ENCODE measurements at regions not wholly inside any gene's neighbourhood (a gene's known extent, or its start where the extent isn't known, plus 50 kb on each side); places are given as distances from the start of the nearest gene placed in this dataset.
"Not testable (repeated sequence)": the region's sequence is repeated elsewhere in the genome, so short reads cannot be mapped to it uniquely, and the experiment has no call there.

DNA sequence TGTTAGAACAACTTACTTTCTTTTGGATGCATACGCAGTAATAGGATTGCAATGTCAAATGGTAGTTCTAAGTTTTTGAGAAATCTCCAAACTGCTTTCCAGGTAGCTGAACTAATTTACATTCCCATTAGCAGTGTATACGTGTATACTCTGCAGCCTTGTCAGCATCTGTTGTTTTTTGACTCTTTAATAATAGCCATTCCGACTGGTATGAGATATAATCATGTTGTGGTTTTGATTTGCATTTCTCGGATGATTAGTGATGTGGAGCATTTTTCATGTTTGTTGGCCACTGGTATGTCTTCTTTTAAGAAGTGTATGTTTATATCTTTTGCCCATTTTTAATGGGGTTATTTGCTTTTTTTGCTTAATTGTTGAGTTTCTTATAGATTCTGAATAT is 76.9 kb upstream of the HNRNPA1L2 start:
- intact Hi-C loops (cut with DNase I); DNase-seq: not testable (repeated sequence)

DNA sequence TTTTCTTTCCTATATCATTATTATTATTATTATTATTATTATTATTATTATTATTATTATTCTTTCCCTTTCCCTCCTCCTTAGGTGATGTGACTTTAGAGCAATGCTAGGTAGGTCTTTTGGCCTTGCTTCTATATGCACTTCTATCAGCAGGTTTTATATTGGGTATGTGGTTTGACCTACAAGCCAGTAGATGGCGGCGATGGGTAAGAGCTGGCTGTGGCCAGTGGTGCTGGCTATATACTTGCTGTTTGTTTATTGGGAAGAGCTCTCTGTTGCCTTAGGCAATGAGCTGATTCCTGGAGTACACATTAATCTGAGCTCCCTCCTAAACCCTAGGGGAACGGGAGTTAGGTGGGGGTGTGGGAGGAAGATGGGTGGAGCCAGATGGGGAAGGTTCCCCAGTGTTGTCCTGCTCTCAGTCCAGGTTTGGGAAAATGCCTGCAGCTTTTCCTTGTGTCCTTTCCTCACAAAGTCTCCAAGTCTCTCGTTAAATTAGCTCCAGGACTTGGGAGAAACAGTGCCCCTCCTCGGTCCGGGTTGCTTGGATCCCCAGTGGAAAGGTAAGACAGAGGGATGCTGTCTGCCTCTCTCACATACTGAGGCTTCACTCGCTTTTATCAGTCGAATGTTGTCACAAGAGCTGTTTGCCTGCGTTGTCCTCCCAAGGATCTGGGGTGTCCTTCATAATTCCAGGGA is 72.2 kb upstream of the HNRNPA1L2 start:
- intact Hi-C loops (cut with DNase I) = not testable (repeated sequence)
- peak in 32 of 42 donors; percentile 3 to 59 (median 29) for DNase-seq

DNA sequence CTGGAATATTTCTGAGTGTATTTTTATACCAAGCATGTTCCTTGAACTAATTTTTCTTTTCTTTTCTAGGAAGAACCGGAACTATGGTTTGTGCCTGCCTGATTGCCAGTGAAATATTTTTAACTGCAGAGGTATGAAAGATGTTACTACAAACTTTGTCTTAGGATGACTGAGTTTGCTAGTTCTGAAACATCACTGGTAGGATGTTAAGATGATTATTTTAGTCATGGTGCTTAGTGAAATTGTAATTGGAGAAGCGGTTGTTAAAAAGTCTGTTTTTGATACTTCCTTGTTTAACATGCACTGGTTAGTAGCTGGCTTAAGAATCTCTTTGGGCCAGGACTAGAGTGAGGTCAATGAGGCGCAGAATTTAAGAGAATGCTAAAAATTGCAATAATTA is 71.1 kb upstream of the HNRNPA1L2 start:
- DNase-seq; intact Hi-C loops (cut with DNase I): not testable (repeated sequence)

DNA sequence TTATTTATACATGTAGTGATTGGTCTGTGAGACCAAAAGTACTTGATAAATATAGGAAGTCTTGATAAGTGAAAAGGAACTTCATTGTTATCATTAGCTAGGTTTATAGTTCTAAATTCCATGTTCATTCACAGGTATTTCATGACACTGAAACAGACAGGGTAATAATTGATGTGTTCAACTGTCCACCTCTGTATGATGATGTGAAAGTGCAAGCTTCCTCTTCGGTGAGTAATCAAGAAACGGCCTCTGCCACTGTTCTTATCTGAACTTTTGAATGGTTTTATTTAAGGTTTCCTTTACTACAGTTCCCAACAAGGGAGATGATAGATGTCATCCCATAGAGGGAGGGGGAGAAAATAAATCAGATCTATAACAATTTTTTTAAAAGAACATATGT is 59.3 kb upstream of the HNRNPA1L2 start:
- intact Hi-C loops (cut with DNase I); DNase-seq: not testable (repeated sequence)

Measured in head of caudate nucleus (tissue), 42 donors.